ENCODE measurements at regions not wholly inside any gene's neighbourhood (a gene's known extent, or its start where the extent isn't known, plus 50 kb on each side); places are given as distances from the start of the nearest gene placed in this dataset.
"Not testable (repeated sequence)": the region's sequence is repeated elsewhere in the genome, so short reads cannot be mapped to it uniquely, and the experiment has no call there.

DNA sequence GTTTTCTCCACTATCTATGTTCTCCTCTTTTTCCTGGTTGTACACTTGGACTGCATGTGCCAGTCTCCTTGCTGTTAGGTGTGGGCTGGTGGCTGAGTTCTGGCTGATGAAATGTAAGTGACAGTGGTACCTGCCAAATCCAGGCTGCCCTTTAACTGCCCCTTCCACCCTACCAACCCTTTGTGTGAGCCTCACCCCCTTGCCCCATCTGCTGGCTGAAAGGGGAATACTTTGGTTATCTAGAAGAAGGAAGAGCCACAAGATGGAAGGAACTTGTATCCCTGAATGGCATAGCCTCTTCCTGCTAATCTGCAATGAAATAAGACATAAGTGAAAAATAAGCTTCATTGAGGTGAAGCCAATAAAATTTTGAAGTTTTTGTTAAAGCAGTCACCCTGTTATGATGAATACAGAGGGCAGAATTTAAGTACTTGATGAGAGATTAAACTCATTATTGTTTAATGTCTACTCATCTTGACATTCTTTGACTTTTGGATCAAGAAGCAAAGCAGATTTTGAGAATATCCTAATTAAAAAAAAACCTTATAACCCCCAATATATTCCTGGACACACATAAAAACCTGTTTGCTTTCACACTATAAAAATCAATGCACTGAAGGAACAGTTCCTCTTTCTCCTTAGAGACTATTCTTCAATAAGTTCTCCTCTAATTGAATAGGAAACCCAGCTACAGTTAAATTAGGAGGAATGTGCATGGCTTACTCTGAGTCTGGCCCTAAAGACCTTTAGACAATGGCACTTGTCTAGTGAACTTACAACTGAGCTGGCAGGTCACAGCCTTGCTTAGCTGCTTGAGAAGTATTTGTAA lies 262.6 kb upstream of the BTG1 start:
- no peak overlapping the region for H3K27ac ChIP-seq (ENCODE audit: low read depth, low read length)
- H3K27me3 ChIP-seq (ENCODE audit: control insufficient read depth, insufficient read depth, low read length), result no peaks in the 10 kb centered on the region
- no peaks in the 10 kb centered on the region for H3K4me1 ChIP-seq (ENCODE audit: control insufficient read depth, insufficient read depth, low read length)
- no peak overlapping the region for H3K9ac ChIP-seq (ENCODE audit: low read length)
- H3K4me3 ChIP-seq (ENCODE audit: low read length), result no peak overlapping the region
- H3K36me3 ChIP-seq (ENCODE audit: control insufficient read depth, insufficient read depth, low read length), result no peaks in the 10 kb centered on the region

- not testable (repeated sequence) for H3K27ac ChIP-seq (ENCODE audit: low read depth, low read length); H3K9ac ChIP-seq (ENCODE audit: low read length); H3K4me1 ChIP-seq (ENCODE audit: control insufficient read depth, insufficient read depth, low read length); H3K4me3 ChIP-seq (ENCODE audit: low read length); H3K36me3 ChIP-seq (ENCODE audit: control insufficient read depth, insufficient read depth, low read length); H3K27me3 ChIP-seq (ENCODE audit: control insufficient read depth, insufficient read depth, low read length)
Observed at GRCh38 chr12:92406404-92407070, 260.9 kb upstream of the BTG1 start.

- H3K27ac ChIP-seq (ENCODE audit: low read depth, low read length); H3K4me1 ChIP-seq (ENCODE audit: control insufficient read depth, insufficient read depth, low read length); H3K27me3 ChIP-seq (ENCODE audit: control insufficient read depth, insufficient read depth, low read length); H3K36me3 ChIP-seq (ENCODE audit: control insufficient read depth, insufficient read depth, low read length); H3K4me3 ChIP-seq (ENCODE audit: low read length); H3K9ac ChIP-seq (ENCODE audit: low read length): not testable (repeated sequence)
Observed at GRCh38 chr12:92405801-92406251, 260.2 kb upstream of the BTG1 start.

DNA sequence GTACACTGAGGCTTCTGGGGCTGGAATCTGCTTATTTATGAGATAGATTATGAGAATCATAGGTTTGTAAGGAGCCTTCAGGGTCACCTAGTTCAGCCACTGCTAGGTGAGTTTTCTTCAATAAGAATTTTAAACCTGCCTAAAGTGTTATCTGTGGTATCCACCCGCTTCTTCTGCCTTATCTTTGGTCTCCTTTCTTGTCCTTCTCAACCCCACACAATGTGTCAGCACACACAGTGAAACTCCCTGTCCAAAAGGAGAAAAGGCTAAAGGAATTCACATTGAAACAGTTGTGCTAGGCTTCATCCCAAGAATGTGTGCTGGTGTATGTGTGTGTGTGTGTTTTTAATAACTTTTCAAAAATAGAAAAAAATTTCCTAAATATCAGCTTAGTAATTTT lies 259.3 kb upstream of the BTG1 start:
- Histone ChIP-seq H3K36me3 (ENCODE audit: control insufficient read depth, insufficient read depth, low read length) (no peaks in the 10 kb centered on the region), H3K4me3 (ENCODE audit: low read length) (no peak overlapping the region), H3K9ac (ENCODE audit: low read length) (no peak overlapping the region), H3K27ac (ENCODE audit: low read depth, low read length) (no peak overlapping the region), H3K4me1 (ENCODE audit: control insufficient read depth, insufficient read depth, low read length) (no peaks in the 10 kb centered on the region), H3K27me3 (ENCODE audit: control insufficient read depth, insufficient read depth, low read length) (no peaks in the 10 kb centered on the region)

DNA sequence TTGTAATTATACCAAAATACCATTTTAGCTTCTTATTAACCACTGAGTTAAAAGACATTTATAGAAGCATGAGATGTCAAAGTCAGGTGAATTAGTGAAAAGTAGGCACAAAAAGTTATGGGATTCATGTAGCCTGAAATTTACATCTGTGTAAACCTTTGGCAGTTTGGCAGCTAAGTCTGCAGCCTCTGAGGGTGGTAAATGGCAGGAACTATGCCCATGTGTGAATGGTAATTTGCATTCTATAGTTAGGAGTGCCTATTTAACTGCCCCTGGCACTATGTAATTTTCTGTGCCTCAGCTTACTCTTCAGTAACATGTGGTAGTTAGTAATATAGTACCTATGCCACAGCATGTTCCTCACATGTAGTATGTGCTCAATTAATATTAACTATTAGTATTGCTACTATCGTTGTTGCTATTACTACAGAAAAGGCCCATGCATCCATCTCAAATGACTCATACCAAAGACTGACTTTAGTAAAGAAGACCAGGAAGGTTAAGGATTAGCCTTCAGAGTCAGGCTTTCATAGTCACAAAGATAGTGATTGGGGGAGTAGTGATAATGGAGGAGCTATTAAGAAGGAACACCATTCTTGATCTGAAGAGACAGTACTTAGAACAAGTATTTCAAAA lies 258.7 kb upstream of the BTG1 start:
- Histone ChIP-seq H3K4me3 (ENCODE audit: low read length) (no peak overlapping the region), H3K9ac (ENCODE audit: low read length) (no peak overlapping the region), H3K27ac (ENCODE audit: low read depth, low read length) (no peak overlapping the region), H3K36me3 (ENCODE audit: control insufficient read depth, insufficient read depth, low read length) (no peaks in the 10 kb centered on the region), H3K27me3 (ENCODE audit: control insufficient read depth, insufficient read depth, low read length) (no peaks in the 10 kb centered on the region), H3K4me1 (ENCODE audit: control insufficient read depth, insufficient read depth, low read length) (no peaks in the 10 kb centered on the region)

DNA sequence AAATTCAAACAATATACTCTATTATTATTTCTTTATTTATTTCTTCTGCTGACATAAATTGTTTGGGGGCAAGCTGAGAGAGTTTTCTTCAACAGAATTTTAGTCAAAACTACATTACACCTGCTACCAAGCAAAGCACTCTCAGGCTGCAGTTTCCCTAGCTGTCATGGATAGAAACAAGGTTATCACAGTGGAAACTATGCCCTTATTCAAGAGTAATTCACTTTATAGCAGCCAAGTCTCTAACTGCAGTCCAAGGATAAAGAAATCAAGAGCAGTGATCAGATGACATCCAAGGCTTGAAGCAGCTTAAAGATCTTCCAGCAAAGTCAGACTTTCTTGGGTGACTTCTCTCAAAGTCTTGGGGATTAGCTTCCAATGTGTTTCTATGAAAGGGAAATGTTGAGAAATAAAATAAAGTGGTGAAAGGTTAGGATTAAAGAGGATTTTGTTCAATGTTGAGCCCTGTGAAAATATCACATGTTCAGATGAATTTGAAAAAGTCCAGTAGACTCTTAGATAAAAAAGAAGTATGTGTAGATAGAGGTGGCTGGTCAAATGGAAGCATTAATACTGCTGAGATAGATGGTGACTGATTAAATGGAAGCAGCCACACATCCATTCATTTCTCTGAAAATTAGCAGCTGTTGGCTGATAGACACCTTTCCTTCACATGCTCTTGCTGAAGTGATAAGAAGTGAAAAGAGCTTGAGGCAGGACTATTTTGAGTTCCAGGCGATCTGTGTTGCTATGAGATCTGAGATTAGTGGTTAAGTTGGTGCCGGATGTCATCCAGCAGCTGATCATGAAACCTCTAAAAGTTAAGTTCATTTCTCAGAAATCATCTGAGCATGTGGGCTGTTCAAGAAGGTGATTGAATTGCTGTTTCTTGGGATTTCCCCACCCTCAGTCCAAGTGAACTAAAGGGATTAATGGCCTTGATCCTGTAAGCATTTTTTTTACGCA lies 257.8 kb upstream of the BTG1 start:
- no peak overlapping the region for H3K27ac ChIP-seq (ENCODE audit: low read depth, low read length)
- no peaks in the 10 kb centered on the region for H3K4me1 ChIP-seq (ENCODE audit: control insufficient read depth, insufficient read depth, low read length)
- no peak overlapping the region for H3K4me3 ChIP-seq (ENCODE audit: low read length)
- H3K36me3 ChIP-seq (ENCODE audit: control insufficient read depth, insufficient read depth, low read length), result no peaks in the 10 kb centered on the region
- no peak overlapping the region for H3K9ac ChIP-seq (ENCODE audit: low read length)
- H3K27me3 ChIP-seq (ENCODE audit: control insufficient read depth, insufficient read depth, low read length), result no peaks in the 10 kb centered on the region

- Histone ChIP-seq H3K4me1 (ENCODE audit: control insufficient read depth, insufficient read depth, low read length) (no peaks in the 10 kb centered on the region), H3K4me3 (ENCODE audit: low read length) (no peak overlapping the region), H3K36me3 (ENCODE audit: control insufficient read depth, insufficient read depth, low read length) (no peaks in the 10 kb centered on the region), H3K27me3 (ENCODE audit: control insufficient read depth, insufficient read depth, low read length) (no peaks in the 10 kb centered on the region), H3K27ac (ENCODE audit: low read depth, low read length) (no peak overlapping the region), H3K9ac (ENCODE audit: low read length) (no peak overlapping the region)
Observed at GRCh38 chr12:92402415-92402814, 256.8 kb upstream of the BTG1 start.

GRCh38 chr12:92400006-92400405 lies 254.4 kb upstream of the BTG1 start:
- Histone ChIP-seq H3K27me3 (ENCODE audit: control insufficient read depth, insufficient read depth, low read length) (no peaks in the 10 kb centered on the region), H3K36me3 (ENCODE audit: control insufficient read depth, insufficient read depth, low read length) (no peaks in the 10 kb centered on the region), H3K4me1 (ENCODE audit: control insufficient read depth, insufficient read depth, low read length) (no peaks in the 10 kb centered on the region), H3K27ac (ENCODE audit: low read depth, low read length) (no peak overlapping the region), H3K9ac (ENCODE audit: low read length) (no peak overlapping the region), H3K4me3 (ENCODE audit: low read length) (no peak overlapping the region)

GRCh38 chr12:92398565-92399309 lies 253.1 kb upstream of the BTG1 start:
- no peak overlapping the region for H3K4me3 ChIP-seq (ENCODE audit: low read length)
- no peak overlapping the region for H3K27ac ChIP-seq (ENCODE audit: low read depth, low read length)

GRCh38 chr12:92396647-92397252 lies 251.1 kb upstream of the BTG1 start:
- Histone ChIP-seq H3K9ac (ENCODE audit: low read length) (no peak overlapping the region), H3K27me3 (ENCODE audit: control insufficient read depth, insufficient read depth, low read length) (no peaks in the 10 kb centered on the region), H3K36me3 (ENCODE audit: control insufficient read depth, insufficient read depth, low read length) (no peaks in the 10 kb centered on the region), H3K4me3 (ENCODE audit: low read length) (no peak overlapping the region), H3K27ac (ENCODE audit: low read depth, low read length) (no peak overlapping the region), H3K4me1 (ENCODE audit: control insufficient read depth, insufficient read depth, low read length) (no peaks in the 10 kb centered on the region)

More at GRCh38 chr12:92398565-92399309, 253.1 kb upstream of the BTG1 start:
- Histone ChIP-seq H3K4me1 (ENCODE audit: control insufficient read depth, insufficient read depth, low read length) (no peaks in the 10 kb centered on the region), H3K36me3 (ENCODE audit: control insufficient read depth, insufficient read depth, low read length) (no peaks in the 10 kb centered on the region), H3K27me3 (ENCODE audit: control insufficient read depth, insufficient read depth, low read length) (no peaks in the 10 kb centered on the region), H3K9ac (ENCODE audit: low read length) (no peak overlapping the region)

- Histone ChIP-seq H3K36me3 (ENCODE audit: control insufficient read depth, insufficient read depth, low read length) (no peaks in the 10 kb centered on the region), H3K4me3 (ENCODE audit: low read length) (no peak overlapping the region), H3K9ac (ENCODE audit: low read length) (no peak overlapping the region), H3K27ac (ENCODE audit: low read depth, low read length) (no peak overlapping the region), H3K27me3 (ENCODE audit: control insufficient read depth, insufficient read depth, low read length) (no peaks in the 10 kb centered on the region), H3K4me1 (ENCODE audit: control insufficient read depth, insufficient read depth, low read length) (no peaks in the 10 kb centered on the region)
Observed at GRCh38 chr12:92395322-92395721, 249.7 kb upstream of the BTG1 start.

Data from rectal smooth muscle tissue (tissue), 1 donor.